ENCODE measurements at regions not wholly inside any gene's neighbourhood (a gene's known extent, or its start where the extent isn't known, plus 50 kb on each side); places are given as distances from the start of the nearest gene placed in this dataset.

- no peak for DNase-seq
These were observed 75.8 kb downstream of the DAD1 start for GRCh38 chr14:22513066-22513812.

- no peak for DNase-seq
These were observed 76.8 kb downstream of the DAD1 start for GRCh38 chr14:22512106-22512814.

- DNase-seq, result no peak
These were observed 78.4 kb downstream of the DAD1 start for GRCh38 chr14:22510527-22511110.

- DNase-seq, result no peak
These were observed 79.2 kb downstream of the DAD1 start for GRCh38 chr14:22509751-22510300.

- DNase-seq, result no peak
These were observed 79.9 kb downstream of the DAD1 start for GRCh38 chr14:22509036-22509709.

GRCh38 chr14:22508662-22509035 is 80.4 kb downstream of the DAD1 start:
- DNase-seq, result no peak

- no peak for DNase-seq
These were observed 80.9 kb downstream of the DAD1 start for GRCh38 chr14:22508150-22508457.

- no peak for DNase-seq
These were observed 82.2 kb downstream of the DAD1 start for GRCh38 chr14:22506778-22507351.

GRCh38 chr14:22506378-22506710 is 82.7 kb downstream of the DAD1 start:
- no peak for DNase-seq

GRCh38 chr14:22505697-22506377 is 83.2 kb downstream of the DAD1 start:
- no peak for DNase-seq

GRCh38 chr14:22505309-22505696 is 83.7 kb downstream of the DAD1 start:
- no peak for DNase-seq

- DNase-seq, result no peak
These were observed 86.5 kb downstream of the DAD1 start for GRCh38 chr14:22502551-22502950.

- DNase-seq, result no peak
These were observed 87.0 kb downstream of the DAD1 start for GRCh38 chr14:22502007-22502406.

- no peak for DNase-seq
These were observed 87.9 kb downstream of the DAD1 start for GRCh38 chr14:22500954-22501726.

GRCh38 chr14:22500525-22500924 is 88.5 kb downstream of the DAD1 start:
- DNase-seq, result no peak

- no peak for DNase-seq
These were observed 91.3 kb downstream of the DAD1 start for GRCh38 chr14:22497671-22498093.

GRCh38 chr14:22497144-22497423 is 91.9 kb downstream of the DAD1 start:
- DNase-seq, result no peak

GRCh38 chr14:22494486-22495135 is 94.4 kb downstream of the DAD1 start:
- DNase-seq, result no peak

- DNase-seq, result no peak
These were observed 95.3 kb downstream of the DAD1 start for GRCh38 chr14:22493753-22494152.

- DNase-seq, result no peak
These were observed 96.1 kb downstream of the DAD1 start for GRCh38 chr14:22492622-22493542.
